ENCODE measurements at regions not wholly inside any gene's neighbourhood (a gene's known extent, or its start where the extent isn't known, plus 50 kb on each side); places are given as distances from the start of the nearest gene placed in this dataset.
"Not testable (repeated sequence)": the region's sequence is repeated elsewhere in the genome, so short reads cannot be mapped to it uniquely, and the experiment has no call there.

GRCh38 chr2:87360927-87361326 is 339.3 kb upstream of the PLGLB1 start:
- DNase-seq: not testable (repeated sequence)

DNA sequence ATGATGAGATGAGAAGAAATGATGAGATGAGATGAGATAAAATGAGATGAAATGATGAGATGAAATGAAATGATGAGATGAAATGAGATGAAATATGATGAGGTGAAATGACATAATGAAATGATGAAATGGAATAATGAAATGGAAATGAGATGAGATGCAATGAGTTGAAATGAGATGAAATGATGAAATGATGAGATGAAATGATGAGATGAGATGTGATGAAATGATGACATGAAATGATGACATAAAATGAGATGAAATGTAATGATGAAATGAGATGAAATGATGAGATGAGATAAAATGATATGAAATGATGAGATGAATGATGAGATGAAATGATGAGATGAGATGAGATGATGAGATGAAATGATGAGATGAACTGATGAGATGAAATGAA is 340.2 kb upstream of the PLGLB1 start:
- not testable (repeated sequence) for DNase-seq

DNA sequence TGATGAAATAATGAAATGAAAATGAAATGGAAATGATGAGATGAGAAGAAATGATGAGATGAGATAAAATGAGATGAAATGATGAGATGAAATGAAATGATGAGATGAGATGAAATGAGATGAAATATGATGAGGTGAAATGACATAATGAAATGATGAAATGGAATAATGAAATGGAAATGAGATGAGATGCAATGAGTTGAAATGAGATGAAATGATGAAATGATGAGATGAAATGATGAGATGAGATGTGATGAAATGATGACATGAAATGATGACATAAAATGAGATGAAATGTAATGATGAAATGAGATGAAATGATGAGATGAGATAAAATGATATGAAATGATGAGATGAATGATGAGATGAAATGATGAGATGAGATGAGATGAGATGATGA is 342.7 kb upstream of the PLGLB1 start:
- not testable (repeated sequence) for DNase-seq

- not testable (repeated sequence) for DNase-seq
Measured at GRCh38 chr2:87365038-87365437, 343.4 kb upstream of the PLGLB1 start.

DNA sequence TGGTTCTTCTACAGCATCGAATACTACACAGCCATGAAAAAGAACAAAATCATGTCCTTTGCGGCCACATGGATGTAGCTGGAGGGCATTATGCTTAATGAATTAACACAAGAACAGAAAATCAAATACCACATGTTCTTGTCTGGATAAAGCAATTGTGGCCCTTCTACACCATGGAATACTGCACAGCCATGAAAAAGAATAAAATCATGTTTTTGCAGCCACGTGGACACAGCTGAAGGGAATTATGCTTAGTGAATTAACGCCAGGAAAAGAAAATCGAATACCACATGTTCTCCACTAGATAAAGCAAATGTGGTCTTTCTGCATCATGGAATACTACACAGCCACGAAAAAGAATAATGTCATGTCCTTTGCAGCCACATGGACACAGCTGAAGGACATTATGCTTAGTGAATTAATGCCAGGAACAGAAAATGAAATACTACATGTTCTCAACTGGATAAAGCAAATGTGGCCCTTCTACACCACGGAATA is 361.8 kb upstream of the PLGLB2 start:
- not testable (repeated sequence) for DNase-seq

GRCh38 chr2:87395784-87396183 is 352.1 kb upstream of the PLGLB2 start:
- not testable (repeated sequence) for DNase-seq

GRCh38 chr2:87396551-87397265 is 351.2 kb upstream of the PLGLB2 start:
- DNase-seq: not testable (repeated sequence)

- DNase-seq: not testable (repeated sequence)
Measured at GRCh38 chr2:87397276-87398065, 350.4 kb upstream of the PLGLB2 start.

DNA sequence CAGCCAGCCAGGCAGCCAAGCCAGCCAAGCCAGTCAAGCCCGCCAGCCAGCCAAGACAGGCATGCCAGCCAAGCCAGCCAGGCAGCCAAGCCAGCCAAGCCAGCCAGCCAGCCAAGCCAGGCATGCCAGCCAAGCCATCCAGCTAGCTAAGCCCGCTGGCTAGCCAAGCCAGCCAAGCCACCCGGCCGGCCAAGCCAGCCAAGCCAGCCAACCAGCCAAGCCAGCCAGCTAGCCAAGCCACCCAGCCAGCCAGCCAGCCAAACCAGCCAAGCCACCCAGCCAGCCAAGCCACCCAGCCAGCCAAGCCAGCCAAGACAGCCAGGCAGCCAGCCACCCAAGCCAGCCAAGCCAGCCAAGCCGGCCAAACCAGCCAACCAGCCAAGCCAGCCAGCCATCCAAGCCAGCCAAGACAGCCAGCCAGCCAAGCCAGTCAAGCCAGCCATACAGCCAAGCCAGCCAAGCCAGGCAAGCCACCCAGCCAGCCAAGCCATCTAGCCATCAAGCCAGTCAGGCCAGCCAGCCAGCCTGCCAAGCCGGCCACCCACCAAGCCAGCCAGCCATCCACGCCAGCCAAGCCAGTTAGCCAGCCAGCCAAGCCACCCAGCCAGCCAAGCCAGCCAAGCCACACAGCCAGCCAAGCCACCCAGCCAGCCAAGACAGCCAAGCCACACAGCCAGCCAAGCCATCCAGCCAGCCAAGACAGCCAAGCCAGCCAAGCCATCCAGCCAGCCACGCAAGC is 349.2 kb upstream of the PLGLB2 start:
- DNase-seq: not testable (repeated sequence)

- DNase-seq: no peak
Measured at GRCh38 chr2:87401726-87402345, 346.1 kb upstream of the PLGLB2 start.

- DNase-seq: no peak
Measured at GRCh38 chr2:87403893-87404175, 344.1 kb upstream of the PLGLB2 start.

- not testable (repeated sequence) for DNase-seq
Measured at GRCh38 chr2:87404411-87405255, 343.3 kb upstream of the PLGLB2 start.

DNA sequence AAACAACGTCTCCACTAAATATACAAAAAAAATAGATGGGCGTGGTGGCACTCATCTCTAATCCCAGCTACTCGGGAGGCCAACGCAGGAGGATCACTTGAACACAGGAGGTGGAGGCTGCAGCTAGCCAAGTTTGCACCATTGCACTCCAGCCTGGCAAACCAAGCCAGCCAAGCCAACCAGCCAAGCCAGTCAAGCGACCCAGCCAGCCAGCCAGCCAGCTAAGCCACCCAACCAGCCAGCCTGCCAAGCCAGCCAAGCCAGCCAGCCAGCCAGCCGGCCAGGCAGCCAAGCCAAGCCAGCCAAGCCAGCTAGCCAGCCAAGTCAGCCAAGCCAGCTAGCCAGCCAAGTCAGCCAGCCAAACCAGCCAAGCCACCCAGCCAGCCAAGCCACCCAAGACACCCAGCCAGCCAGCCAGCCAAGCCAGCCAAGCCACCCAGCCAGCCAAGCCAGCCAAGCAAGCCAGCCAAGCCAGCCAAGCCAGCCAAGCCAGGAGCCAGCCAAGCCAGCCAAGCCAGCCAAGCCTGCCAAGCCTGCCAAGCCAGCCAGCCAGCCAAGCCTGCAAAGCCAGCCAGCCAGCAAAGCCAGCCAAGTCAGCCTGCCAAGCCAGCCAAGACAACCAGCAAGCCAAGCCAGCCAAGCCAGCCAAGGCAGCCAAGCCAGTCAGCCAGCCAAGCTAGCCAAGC is 342.2 kb upstream of the PLGLB2 start:
- not testable (repeated sequence) for DNase-seq

DNA sequence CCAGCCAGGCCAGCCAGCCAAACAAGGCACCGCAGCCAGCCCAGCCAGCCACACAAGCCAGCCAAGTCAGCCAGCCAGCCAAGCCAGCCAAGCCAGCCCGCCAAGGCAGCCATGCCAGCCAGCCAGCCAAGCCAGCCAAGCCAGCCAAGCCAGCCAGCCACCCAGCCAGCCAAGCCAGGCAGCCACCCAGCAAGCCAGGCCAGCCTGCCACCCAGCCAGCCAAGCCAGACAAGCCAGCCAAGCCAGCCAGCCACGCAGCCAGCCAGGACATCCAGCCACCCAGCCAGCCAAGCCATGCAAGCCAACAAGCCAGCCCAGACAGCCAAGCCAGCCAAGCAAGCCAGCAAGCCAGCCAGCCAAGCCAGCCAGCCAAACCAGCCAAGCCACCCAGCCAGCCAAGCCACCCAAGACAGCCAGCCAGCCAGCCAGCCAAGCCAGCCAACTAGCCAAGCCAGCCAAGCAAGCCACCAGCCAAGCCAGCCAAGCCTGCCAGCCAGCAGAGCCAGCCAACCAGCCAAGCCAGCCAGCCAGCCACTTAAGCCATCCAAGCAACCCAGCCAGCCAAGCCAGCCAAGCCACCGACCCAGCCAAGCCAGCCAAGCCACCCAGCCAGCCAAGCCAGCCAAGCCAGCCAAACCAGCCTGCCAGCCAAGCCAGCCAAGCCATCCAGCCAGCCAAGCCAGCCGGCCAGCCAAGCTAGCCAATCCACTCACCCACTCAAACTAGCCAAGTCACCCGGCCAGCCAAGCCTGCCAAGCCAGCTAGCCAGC is 341.3 kb upstream of the PLGLB2 start:
- not testable (repeated sequence) for DNase-seq

DNA sequence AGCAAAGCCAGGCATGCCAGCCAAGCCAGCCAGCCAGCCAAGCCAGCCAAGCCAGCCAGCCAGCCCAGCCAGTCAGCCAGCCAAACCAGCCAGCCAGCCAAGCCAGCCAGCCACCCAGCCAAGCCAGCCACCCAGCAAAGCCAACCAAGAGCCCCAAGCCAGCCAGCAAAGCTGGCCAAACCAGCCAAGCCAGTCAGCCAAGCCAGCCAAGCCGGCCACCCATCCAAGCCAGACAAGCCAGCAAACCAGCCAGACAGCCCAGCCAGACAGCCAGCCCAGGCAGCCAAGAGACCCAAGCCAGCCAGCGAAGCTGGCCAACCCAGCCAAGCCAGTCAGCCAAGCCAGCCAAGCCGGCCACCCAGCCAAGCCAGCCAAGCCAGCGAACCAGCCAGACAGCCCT is 338.3 kb upstream of the PLGLB2 start:
- not testable (repeated sequence) for DNase-seq

GRCh38 chr2:87410371-87410770 is 337.5 kb upstream of the PLGLB2 start:
- DNase-seq: not testable (repeated sequence)

GRCh38 chr2:87412036-87412820 is 335.7 kb upstream of the PLGLB2 start:
- DNase-seq: not testable (repeated sequence)

DNA sequence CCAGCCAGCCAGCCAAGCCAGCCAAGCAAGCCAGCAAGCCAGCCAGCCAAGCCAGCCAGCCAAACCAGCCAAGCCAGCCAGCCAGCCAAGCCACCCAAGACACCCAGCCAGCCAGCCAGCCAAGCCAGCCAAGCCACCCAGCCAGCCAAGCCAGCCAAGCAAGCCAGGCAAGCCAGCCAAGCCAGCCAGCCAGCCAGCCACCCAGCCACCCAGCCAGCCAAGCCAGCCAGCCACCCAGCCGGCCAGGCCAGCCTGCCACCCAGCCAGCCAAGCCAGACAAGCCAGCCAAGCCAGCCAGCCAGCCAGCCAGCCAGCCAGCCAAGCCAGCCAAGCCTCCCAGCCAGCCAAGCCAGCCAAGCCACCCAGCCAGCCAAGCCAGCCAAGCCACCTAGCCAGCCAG is 333.6 kb upstream of the PLGLB2 start:
- DNase-seq: not testable (repeated sequence)

- DNase-seq: not testable (repeated sequence)
Measured at GRCh38 chr2:87414795-87415570, 332.9 kb upstream of the PLGLB2 start.

All from activated CD4-positive, alpha-beta T cell treated with anti-CD3 and anti-CD28 coated beads, Interleukin-2, amount 50 U/mL, for 1 hour (primary cell).